Epithelial cell of prostate (primary cell): ENCODE measurements at regions not wholly inside any gene's neighbourhood (a gene's known extent, or its start where the extent isn't known, plus 50 kb on each side); places are given as distances from the start of the nearest gene placed in this dataset.
A peak's percentile ranks its signal among the peaks of the same experiment; 100 is the strongest.

Experiments used
- DNase-seq: peaks from one replicate; pipeline ENCODE4 v3.0.0-alpha.2; 2011; ENCODE audit warnings: low read depth, low spot score
- H3K27ac ChIP-seq: fragments of 450-650 bp; 2 replicates; pipeline ENCODE4 v1.5.1; 2017; ENCODE audit warnings: mild to moderate bottlenecking

GRCh38 chr2:234143896-234144295, 93.4 kb downstream of the SPP2 start:
- no peak overlapping the region for H3K27ac ChIP-seq
- no peak for DNase-seq

- no peak overlapping the region for H3K27ac ChIP-seq
- DNase-seq = no peak
Measured at GRCh38 chr2:234142530-234142929, 92.0 kb downstream of the SPP2 start.

- no peak overlapping the region for H3K27ac ChIP-seq
- no peak for DNase-seq
Measured at GRCh38 chr2:234139755-234140154, 89.3 kb downstream of the SPP2 start.

GRCh38 chr2:234138836-234139235, 88.3 kb downstream of the SPP2 start:
- DNase-seq = no peak
- no peak overlapping the region for H3K27ac ChIP-seq

- peak; percentile 75 for DNase-seq
Measured at GRCh38 chr2:234137400-234138014, 87.0 kb downstream of the SPP2 start.

GRCh38 chr2:234136461-234136860, 86.0 kb downstream of the SPP2 start:
- no peak for DNase-seq
- H3K27ac ChIP-seq = peak overlapping the region; percentile 79

More at GRCh38 chr2:234137400-234138014, 87.0 kb downstream of the SPP2 start:
- H3K27ac ChIP-seq = peak overlapping the region; percentile 79

- no peak for DNase-seq
- H3K27ac ChIP-seq = peak overlapping the region; percentile 79
Measured at GRCh38 chr2:234135750-234136221, 85.3 kb downstream of the SPP2 start.

- no peak overlapping the region for H3K27ac ChIP-seq
- no peak for DNase-seq
Measured at GRCh38 chr2:234134496-234134895, 84.0 kb downstream of the SPP2 start.

GRCh38 chr2:234133004-234133403, 82.5 kb downstream of the SPP2 start:
- DNase-seq = peak; percentile 97
- peak overlapping the region; percentile 56 for H3K27ac ChIP-seq

- no peak for DNase-seq
- no peak overlapping the region for H3K27ac ChIP-seq
Measured at GRCh38 chr2:234130777-234131181, 80.3 kb downstream of the SPP2 start.

GRCh38 chr2:234128606-234129005, 78.1 kb downstream of the SPP2 start:
- DNase-seq = no peak

More at GRCh38 chr2:234128606-234129005, 78.1 kb downstream of the SPP2 start:
- no peak overlapping the region for H3K27ac ChIP-seq
